NOMO-1 (cell line): ENCODE measurements at regions not wholly inside any gene's neighbourhood (a gene's known extent, or its start where the extent isn't known, plus 50 kb on each side); places are given as distances from the start of the nearest gene placed in this dataset.

Source experiments
- DNase-seq, 2 experiments: peaks; one replicate each; lab custom pipeline; 2025; ENCODE audit not compliant: unreplicated experiment in 2 of 2; lab: John Stamatoyannopoulos, UW

- DNase-seq: no peak
These were observed 742.1 kb downstream of the MAFB start for GRCh38 chr20:39946931-39947330.

DNA sequence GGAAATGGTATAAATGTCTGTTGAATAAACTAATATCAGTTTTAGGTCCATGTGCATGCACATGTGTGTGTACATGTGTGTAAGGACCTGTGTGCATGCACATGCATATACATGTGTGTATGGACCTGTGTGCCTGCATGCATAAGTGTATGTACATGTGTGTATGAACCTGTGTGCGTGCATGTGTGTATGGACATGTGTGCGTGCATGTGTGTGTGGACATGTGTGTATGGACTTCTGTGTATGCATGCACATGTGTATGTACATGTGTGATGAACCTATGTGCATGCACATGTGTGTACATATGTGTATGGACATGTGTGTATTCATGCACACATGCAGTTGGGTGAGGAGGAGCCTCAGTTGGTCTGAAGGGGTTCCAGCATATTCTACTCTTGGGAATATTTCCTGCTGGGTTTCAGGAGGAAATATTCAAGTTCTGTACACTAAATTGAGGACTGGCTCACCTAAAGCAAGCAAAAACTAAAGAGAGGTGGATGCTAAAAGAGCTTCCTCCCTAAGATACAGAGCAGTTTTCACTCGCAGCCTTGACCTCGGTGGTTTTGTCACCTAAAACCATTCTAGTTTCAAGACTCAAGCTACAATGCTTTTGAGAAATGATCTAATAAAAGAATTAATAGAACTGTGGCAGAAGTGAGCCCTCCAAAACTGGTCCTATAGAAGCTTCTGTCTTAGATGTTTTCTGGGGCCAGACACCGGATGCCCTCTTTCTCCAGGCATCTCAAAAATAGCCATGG, 742.8 kb downstream of the MAFB start:
- DNase-seq: no peak

- DNase-seq: no peak
These were observed 744.2 kb downstream of the MAFB start for GRCh38 chr20:39944861-39945260.

- no peak for DNase-seq
These were observed 745.7 kb downstream of the MAFB start for GRCh38 chr20:39943336-39943735.

DNA sequence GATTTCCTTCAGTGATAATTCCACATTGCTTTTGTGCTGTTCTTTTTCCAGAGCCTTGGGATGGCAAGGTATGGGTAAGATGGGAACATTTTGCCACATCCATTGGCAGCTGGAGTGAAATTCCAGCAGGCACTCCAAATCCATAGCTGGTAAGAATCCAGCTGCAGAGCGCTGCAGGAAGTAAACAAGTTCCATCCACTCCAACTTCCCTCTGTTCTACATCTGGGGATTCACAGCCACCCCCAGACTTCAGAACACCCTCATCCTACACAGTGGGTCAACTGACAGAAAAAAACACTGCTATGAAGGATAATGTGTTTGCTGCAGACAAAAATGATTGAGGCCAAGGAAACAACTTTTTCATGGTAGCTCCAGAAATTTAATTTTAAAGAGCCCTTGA, 747.8 kb downstream of the MAFB start:
- DNase-seq: no peak

GRCh38 chr20:39939241-39939865, 749.7 kb downstream of the MAFB start:
- DNase-seq: no peak

GRCh38 chr20:39936401-39936800, 752.6 kb downstream of the MAFB start:
- DNase-seq: no peak

DNA sequence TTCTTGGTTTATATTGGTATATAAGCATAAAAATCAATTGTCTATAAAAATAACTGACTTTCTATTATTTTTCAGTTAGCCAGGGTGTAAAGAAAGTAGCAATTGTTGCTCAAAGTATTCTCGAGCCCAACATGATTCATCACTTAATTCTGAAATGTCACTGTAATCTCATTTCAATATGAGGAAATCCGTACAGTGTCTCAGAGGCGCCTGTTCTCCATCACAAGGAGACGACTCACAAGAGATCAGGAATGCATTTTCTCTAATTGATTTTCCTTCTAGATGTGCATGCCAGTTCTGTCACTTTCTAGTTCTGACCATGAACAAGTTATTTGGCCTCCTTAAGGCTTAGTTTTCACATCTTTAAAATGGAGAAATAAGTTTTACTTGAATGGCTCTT, 753.1 kb downstream of the MAFB start:
- DNase-seq: no peak

GRCh38 chr20:39916236-39916765, 772.7 kb downstream of the MAFB start:
- DNase-seq: no peak

DNA sequence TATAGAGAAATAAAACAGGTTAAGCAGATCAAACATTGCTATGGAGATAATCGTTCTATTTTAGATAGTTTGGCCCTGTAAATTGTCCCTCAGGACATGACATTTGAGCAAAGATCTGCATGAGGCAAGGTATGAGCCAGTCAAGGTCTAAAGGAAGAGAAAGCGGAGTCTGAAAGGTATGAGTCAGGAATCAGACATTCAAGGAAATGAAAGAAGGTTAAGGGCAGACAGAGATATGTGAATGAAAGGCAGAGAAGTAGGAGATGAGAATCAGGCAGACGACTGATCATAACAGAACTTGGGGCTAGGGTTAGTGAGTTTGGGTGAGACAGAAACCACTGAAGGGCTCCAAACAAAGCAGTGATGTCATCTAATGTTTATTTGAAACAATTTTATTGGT, 775.8 kb downstream of the MAFB start:
- DNase-seq: no peak

DNA sequence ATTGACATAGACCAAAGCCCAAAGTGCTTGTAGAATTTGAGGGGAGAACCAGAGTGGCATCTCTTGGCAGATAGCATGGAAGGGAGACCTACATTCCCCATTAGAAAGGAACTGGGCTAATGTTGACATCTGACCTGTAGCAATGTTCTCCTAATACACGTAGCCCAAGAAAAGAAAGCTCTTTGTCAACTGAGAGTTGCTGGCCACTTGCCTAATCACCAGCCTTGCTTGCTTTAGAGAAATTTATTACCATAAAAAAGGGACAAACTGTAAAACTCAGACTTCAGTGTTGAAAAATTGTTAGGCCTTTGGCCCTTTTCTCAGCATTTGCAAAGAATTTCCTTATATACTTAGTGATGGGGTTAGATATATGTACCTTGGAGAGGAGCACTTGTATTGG, 777.5 kb downstream of the MAFB start:
- no peak for DNase-seq

DNA sequence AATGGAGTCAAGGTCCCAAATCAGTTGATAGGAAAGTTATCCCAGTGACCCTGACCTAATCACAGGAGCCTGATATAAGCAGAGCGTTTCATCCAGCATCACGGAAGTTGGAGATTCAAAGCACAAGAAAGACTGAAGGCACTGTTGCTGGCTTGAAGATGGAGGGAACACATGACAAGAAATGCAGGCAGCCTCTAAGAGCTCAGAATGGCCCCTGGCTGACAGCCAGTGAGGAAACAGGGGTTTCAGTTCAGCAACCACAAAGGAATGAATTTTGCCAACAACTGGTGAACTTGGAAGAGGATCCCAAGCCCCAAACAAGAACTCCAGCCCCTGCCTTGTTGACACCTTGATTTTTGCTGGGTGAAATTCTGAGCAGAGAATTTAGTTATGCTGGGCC, 778.5 kb downstream of the MAFB start:
- no peak for DNase-seq

- DNase-seq: peak in 1 of 2 experiments; percentile 29
These were observed 779.6 kb downstream of the MAFB start for GRCh38 chr20:39909447-39909846.

DNA sequence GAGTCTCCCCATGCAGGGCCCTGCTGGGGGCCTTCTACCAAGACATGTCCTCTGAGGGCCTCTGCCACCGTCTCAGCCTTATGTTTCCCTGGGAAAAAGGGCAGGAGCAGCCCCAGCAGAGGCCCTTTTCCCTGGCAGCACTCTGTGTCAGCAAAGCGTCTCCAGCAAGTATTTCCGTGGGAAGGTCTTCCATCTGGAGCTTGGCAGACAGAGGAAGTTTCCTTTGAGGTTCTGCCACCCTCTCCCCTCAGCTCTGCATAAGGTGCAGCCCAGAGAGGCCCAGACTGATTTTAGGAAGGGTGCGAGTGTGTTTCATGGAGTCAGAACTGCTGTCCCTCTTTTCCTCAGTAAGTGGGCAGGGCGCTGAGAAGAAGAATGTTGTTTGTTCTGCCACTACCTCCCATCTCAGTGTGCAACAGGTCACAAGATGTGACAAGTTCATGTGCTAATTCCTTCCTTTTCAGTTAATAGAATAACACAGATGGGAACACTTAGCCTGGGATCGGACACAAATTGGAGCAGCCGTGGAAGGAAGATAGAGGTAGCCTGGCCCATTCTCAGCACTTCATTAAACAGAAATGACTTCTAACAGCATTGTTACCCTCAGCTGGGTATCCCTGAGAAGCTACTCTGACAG, 784.4 kb downstream of the MAFB start:
- DNase-seq: no peak

DNA sequence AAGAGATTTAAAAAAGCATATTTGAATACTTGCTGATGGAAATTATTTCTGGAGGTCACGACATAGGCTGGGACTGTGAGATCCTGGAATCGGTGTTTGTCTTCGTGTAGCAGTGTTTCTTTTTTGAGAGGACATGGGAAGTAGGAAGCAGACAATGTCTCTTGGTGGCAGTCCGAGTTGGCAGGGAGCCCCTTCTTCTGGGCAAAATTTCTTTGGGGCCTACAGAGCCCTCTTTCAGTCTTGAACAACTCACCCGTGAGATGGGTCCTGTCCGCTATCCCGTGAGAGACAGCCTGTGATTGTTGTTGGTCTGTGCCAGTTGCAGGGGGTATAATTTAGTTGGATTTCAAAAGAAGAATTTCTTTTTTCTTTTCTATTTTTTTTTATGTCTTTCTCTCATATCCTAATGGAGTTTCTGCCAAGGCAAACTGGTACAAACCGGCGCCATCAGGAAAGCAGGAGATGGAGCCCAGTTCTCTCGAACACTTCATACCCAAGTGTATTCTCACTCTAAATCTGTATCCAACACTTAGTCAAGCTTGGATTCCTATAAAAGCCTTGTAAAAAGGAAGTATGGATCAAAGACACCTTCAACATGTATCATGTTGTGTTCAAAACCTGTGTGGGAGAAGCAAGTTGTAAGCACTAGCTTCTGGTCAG, 785.1 kb downstream of the MAFB start:
- no peak for DNase-seq

- DNase-seq: no peak
These were observed 789.2 kb downstream of the MAFB start for GRCh38 chr20:39899881-39900280.

DNA sequence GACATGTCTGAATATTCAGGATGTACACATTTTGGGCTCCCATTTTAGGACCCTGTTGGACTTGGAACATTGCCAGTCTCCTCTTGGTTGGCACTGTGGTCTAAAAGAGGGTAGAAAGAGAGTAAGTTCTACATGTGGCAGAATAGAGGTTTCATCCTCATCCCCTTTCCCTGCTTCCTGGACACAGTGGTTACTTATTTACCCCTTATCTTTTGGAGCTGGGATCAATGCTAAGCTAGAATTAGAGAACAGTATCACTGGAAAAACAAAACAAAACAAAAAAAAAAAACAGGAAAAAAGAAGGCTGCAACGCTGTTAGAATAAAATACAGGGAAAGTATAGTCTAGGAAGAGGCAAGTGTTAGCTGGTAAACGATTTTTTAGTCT, 790.6 kb downstream of the MAFB start:
- no peak for DNase-seq

DNA sequence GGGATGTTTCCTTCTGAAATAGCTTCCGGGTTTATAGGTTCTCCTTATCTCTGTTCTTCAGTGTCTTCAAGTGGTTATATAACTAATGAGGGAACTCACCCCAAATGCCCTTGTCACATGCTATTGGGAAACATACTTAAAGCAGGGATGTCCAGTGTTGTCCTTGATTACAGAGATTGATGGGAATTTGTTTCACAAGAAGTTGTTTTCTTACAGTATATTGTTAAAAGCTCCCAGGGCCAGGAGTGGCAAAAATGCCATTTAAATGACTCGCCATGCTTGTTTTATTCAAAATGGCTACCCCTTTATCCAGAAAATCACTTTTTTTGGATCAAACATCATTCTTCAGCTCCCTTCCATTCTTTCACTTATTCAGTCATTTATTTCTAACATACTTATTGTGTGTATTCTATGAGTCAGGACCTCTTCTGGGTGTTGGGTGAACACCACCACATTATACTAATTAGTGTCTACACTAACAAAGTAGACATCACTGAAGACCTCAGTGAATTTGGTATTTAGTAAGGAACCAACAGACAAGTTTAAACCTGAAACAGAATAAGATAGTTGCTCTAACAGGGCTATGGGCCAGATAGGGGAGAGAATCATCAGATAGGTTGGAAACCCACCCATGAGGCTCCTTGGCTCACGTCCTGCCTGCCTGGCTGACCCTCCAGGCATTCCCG, 791.1 kb downstream of the MAFB start:
- DNase-seq: no peak

DNA sequence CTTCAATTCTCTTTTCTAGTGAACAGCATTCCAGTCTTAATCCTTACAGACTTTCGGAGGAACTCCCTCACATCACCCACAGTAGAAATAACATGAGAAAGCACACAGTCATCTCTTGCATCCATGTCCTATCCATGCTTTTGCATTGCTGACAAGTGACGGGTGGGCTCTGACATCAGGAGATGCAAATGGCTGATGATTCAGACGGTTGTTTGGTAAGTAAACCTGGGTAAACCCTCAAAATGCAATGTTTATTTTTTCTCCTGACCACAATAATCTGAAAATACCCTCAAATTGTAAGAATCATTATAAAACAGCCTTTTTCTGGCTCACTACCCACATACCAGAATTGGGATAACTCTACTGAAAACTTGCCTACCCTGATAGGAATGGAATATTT, 792.0 kb downstream of the MAFB start:
- no peak for DNase-seq

DNA sequence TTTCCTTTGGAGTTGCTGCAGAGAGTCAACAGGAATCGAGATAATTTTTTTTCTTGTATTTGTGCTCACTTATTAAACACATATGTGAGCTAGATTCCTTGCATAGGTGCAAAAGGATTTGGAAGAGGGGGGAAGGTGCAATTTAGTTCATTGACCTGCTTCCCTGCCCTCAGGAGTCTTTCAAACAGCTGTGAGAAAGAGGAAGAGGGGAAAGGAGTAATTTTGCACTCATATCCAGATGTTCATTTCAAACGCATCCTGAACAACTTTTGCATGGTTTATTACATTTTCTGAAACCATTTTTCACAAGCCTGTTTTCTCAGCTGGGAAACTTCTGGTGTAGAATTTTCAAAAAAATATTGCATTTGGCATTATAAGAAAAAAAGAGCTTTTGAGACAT, 795.0 kb downstream of the MAFB start:
- no peak for DNase-seq
